ENCODE measurements at regions not wholly inside any gene's neighbourhood (a gene's known extent, or its start where the extent isn't known, plus 50 kb on each side); places are given as distances from the start of the nearest gene placed in this dataset.

- Histone ChIP-seq H3K36me3 (ENCODE audit: control insufficient read depth, insufficient read depth, low read length) (no peaks in the 10 kb centered on the region), H3K27ac (ENCODE audit: low read length) (no peak overlapping the region), H3K9me3 (ENCODE audit: control insufficient read depth, insufficient read depth, low read depth, low read length) (no peaks in the 10 kb centered on the region), H3K27me3 (ENCODE audit: control insufficient read depth, insufficient read depth, low read length) (no peaks in the 10 kb centered on the region), H3K4me1 (ENCODE audit: control insufficient read depth, insufficient read depth, low read length) (no peaks in the 10 kb centered on the region), H3K4me3 (ENCODE audit: low read depth in 2 of 2, low read length in 2 of 2) (no peak overlapping the region)
- CTCF ChIA-PET: no interaction called here
- ATAC-seq: no peak
- intact Hi-C loops (cut with micrococcal nuclease; ENCODE audit: unreplicated experiment) (no loop called here), in situ Hi-C loops (cut with HindIII; ENCODE audit: low pct_unique_long_range_greater_than_20kb, low sequenced_read_pairs) (no loop called here)
- BruUV-seq (replicated peaks): no TSS peak
- TF ChIP-seq SIN3A (IDR thresholded peaks at IDR 0.05; ENCODE audit: borderline replicate concordance, insufficient read depth, low read depth, low read length): no peak
- TF ChIP-seq POLR2AphosphoS5 (IDR thresholded peaks at IDR 0.05; ENCODE audit: low read depth, low read length): no peak
- TF ChIP-seq TCF7L2 (IDR thresholded peaks at IDR 0.05; ENCODE audit: low read depth, low read length): no peak
- TF ChIP-seq REST (IDR thresholded peaks at IDR 0.05; ENCODE audit: insufficient read depth in 1 of 2, low read depth in 2 of 2, low read length in 1 of 2): no peak
- TF ChIP-seq CTCF (IDR thresholded peaks at IDR 0.05): no peak
- no peak for DNase-seq (ENCODE audit: low read depth, low spot score)
- POLR2A ChIA-PET: no interaction called here
These were observed 329.3 kb downstream of the FGF9 start for GRCh38 chr13:22000191-22000590.

- BruUV-seq (replicated peaks): no TSS peak
- DNase-seq (ENCODE audit: low read depth, low spot score): no peak
- CTCF ChIA-PET: no interaction called here
- no peaks in the 10 kb centered on the region for H3K4me1 ChIP-seq (ENCODE audit: control insufficient read depth, insufficient read depth, low read length)
- intact Hi-C loops (cut with micrococcal nuclease; ENCODE audit: unreplicated experiment) (no loop called here), in situ Hi-C loops (cut with HindIII; ENCODE audit: low pct_unique_long_range_greater_than_20kb, low sequenced_read_pairs) (no loop called here)
- no peak for TF ChIP-seq SIN3A (IDR thresholded peaks at IDR 0.05; ENCODE audit: borderline replicate concordance, insufficient read depth, low read depth, low read length)
- TF ChIP-seq TCF7L2 (IDR thresholded peaks at IDR 0.05; ENCODE audit: low read depth, low read length): no peak
- TF ChIP-seq CTCF (IDR thresholded peaks at IDR 0.05): no peak
- TF ChIP-seq POLR2AphosphoS5 (IDR thresholded peaks at IDR 0.05; ENCODE audit: low read depth, low read length): no peak
- no peak for TF ChIP-seq REST (IDR thresholded peaks at IDR 0.05; ENCODE audit: insufficient read depth in 1 of 2, low read depth in 2 of 2, low read length in 1 of 2)
- POLR2A ChIA-PET: no interaction called here
- no peaks in the 10 kb centered on the region for H3K9me3 ChIP-seq (ENCODE audit: control insufficient read depth, insufficient read depth, low read depth, low read length)
- no peaks in the 10 kb centered on the region for H3K36me3 ChIP-seq (ENCODE audit: control insufficient read depth, insufficient read depth, low read length)
- no peak overlapping the region for H3K4me3 ChIP-seq (ENCODE audit: low read depth in 2 of 2, low read length in 2 of 2)
- ATAC-seq: no peak
- H3K27ac ChIP-seq (ENCODE audit: low read length): no peak overlapping the region
- H3K27me3 ChIP-seq (ENCODE audit: control insufficient read depth, insufficient read depth, low read length): no peaks in the 10 kb centered on the region
These were observed 330.5 kb downstream of the FGF9 start for GRCh38 chr13:22001336-22001735.
